ENCODE measurements at regions not wholly inside any gene's neighbourhood (a gene's known extent, or its start where the extent isn't known, plus 50 kb on each side); places are given as distances from the start of the nearest gene placed in this dataset.

DNA sequence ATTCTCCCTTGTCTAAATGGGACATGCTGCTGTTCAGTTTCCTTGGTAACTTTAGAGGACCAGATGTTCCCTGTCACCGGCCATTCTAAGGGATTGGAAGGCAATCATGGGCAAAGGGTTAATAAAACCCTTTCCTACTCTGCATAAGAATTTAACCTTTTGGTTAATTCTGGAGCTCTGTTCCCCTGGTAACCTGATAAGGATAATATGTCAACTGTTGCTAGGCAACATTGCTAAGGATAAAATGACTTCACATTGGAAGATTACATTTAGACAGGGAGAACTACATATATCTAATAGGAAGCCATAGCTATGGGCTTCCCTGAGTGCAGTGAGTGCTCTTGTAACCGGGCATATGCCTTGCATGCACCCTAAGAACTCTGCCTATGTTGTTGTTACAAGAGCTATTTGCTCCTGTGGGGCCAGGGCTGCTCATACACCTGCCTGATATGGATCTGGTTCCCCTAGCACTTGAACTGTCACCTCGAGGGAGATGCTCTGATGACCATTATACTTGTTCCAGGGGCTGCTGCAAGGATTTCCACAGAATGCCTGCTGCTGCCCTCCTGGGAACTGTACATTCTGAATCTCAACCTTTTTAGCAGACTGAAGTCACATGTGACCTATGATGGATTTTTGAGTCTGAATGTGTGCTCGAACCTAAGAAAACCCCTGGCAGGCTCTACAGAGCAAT lies 326.3 kb upstream of the PDZRN3 start:
- no peak overlapping the region for H3K27ac ChIP-seq (ENCODE audit: poor library complexity, severe bottlenecking)
- no peaks in the 10 kb centered on the region for H3K27me3 ChIP-seq (ENCODE audit: insufficient read depth, poor library complexity, severe bottlenecking)
- no peaks in the 10 kb centered on the region for H3K9me3 ChIP-seq (ENCODE audit: severe bottlenecking)
- TF ChIP-seq CTCF (IDR thresholded peaks at IDR 0.05; ENCODE audit: poor library complexity, severe bottlenecking) = no peak
- no peaks in the 10 kb centered on the region for H3K36me3 ChIP-seq (ENCODE audit: low read depth)
- no peak overlapping the region for H3K4me3 ChIP-seq (ENCODE audit: severe bottlenecking)
- ATAC-seq (ENCODE audit: low read depth) (no peak), DNase-seq (ENCODE audit: low spot score) (no peak)
- no peaks in the 10 kb centered on the region for H3K4me1 ChIP-seq (ENCODE audit: insufficient read depth, poor library complexity, severe bottlenecking)

GRCh38 chr3:73945541-73945940 lies 320.8 kb upstream of the PDZRN3 start:
- Histone ChIP-seq H3K36me3 (ENCODE audit: low read depth) (no peaks in the 10 kb centered on the region), H3K9me3 (ENCODE audit: severe bottlenecking) (no peaks in the 10 kb centered on the region), H3K4me3 (ENCODE audit: severe bottlenecking) (no peak overlapping the region), H3K4me1 (ENCODE audit: insufficient read depth, poor library complexity, severe bottlenecking) (no peaks in the 10 kb centered on the region), H3K27ac (ENCODE audit: poor library complexity, severe bottlenecking) (no peak overlapping the region), H3K27me3 (ENCODE audit: insufficient read depth, poor library complexity, severe bottlenecking) (no peaks in the 10 kb centered on the region)
- ATAC-seq (ENCODE audit: low read depth) = no peak
- no peak for DNase-seq (ENCODE audit: low spot score)
- no peak for TF ChIP-seq CTCF (IDR thresholded peaks at IDR 0.05; ENCODE audit: poor library complexity, severe bottlenecking)

DNA sequence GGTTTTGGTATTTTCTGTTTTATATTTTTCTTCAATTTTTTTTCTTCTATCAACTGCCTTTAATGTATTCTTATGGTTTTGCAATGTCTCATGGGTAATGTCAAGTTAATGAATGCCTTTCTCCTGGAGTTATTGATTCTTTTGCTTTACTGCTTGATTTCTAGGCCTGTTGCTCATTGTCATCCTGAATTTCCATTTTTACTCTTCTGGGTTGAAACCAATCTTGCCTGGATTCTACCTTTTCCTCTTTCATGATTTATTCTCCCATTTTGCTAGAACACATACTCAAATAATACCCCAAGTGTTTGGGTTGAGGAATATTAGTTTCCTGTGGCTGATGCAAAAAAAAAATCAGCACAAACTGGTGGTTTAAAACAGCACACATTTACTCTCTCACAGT lies 315.2 kb upstream of the PDZRN3 start:
- Histone ChIP-seq H3K27me3 (ENCODE audit: insufficient read depth, poor library complexity, severe bottlenecking) (no peaks in the 10 kb centered on the region), H3K36me3 (ENCODE audit: low read depth) (no peaks in the 10 kb centered on the region), H3K27ac (ENCODE audit: poor library complexity, severe bottlenecking) (no peak overlapping the region), H3K9me3 (ENCODE audit: severe bottlenecking) (no peaks in the 10 kb centered on the region), H3K4me1 (ENCODE audit: insufficient read depth, poor library complexity, severe bottlenecking) (no peaks in the 10 kb centered on the region), H3K4me3 (ENCODE audit: severe bottlenecking) (no peak overlapping the region)
- no peak for ATAC-seq (ENCODE audit: low read depth)
- TF ChIP-seq CTCF (IDR thresholded peaks at IDR 0.05; ENCODE audit: poor library complexity, severe bottlenecking) = no peak
- no peak for DNase-seq (ENCODE audit: low spot score)

DNA sequence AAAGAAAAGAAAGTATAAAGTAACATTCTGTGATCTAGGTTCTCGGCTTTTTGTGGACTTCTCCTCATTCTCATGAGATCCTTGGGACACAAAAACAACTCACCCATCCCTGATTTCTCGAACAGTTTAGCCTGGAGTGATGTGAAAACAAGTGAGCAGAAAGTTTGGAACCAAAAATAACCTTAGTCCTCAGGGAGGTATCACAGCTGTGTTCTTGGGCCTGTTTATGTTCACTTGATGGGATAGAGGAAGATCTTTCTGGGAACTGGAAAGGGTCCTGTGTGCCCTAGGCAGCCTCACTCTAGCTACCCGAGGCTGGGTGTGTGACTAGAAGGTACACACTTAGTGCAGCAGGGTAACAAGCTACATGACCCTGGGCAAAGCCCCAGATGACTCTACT lies 308.8 kb upstream of the PDZRN3 start:
- H3K27me3 ChIP-seq (ENCODE audit: insufficient read depth, poor library complexity, severe bottlenecking) = no peaks in the 10 kb centered on the region

More for the DNA sequence above, 308.8 kb upstream of the PDZRN3 start:
- Histone ChIP-seq H3K4me3 (ENCODE audit: severe bottlenecking) (no peak overlapping the region), H3K4me1 (ENCODE audit: insufficient read depth, poor library complexity, severe bottlenecking) (no peaks in the 10 kb centered on the region), H3K36me3 (ENCODE audit: low read depth) (no peaks in the 10 kb centered on the region), H3K9me3 (ENCODE audit: severe bottlenecking) (no peaks in the 10 kb centered on the region), H3K27ac (ENCODE audit: poor library complexity, severe bottlenecking) (no peak overlapping the region)
- ATAC-seq (ENCODE audit: low read depth) = no peak
- TF ChIP-seq CTCF (IDR thresholded peaks at IDR 0.05; ENCODE audit: poor library complexity, severe bottlenecking) = no peak
- DNase-seq (ENCODE audit: low spot score) = no peak

All from RWPE2 (cell line).